ENCODE measurements at regions not wholly inside any gene's neighbourhood (a gene's known extent, or its start where the extent isn't known, plus 50 kb on each side); places are given as distances from the start of the nearest gene placed in this dataset.

- no peaks in the 10 kb centered on the region for H3K9me3 ChIP-seq
- H3K27ac ChIP-seq, result no peak overlapping the region
Observed at GRCh38 chr7:41459623-41460261, 243.1 kb downstream of the INHBA start.

GRCh38 chr7:41459183-41459582 is 243.7 kb downstream of the INHBA start:
- Histone ChIP-seq H3K36me3 (no peaks in the 10 kb centered on the region), H3K9me3 (no peaks in the 10 kb centered on the region), H3K4me3 (no peak overlapping the region), H3K4me1 (no peaks in the 10 kb centered on the region), H3K27me3 (no peaks in the 10 kb centered on the region), H3K27ac (no peak overlapping the region)
- TF ChIP-seq POLR2A (IDR thresholded peaks at IDR 0.05) (no peak), CTCF (IDR thresholded peaks at IDR 0.05) (no peak), POLR2AphosphoS5 (IDR thresholded peaks at IDR 0.05) (no peak), EP300 (IDR thresholded peaks at IDR 0.05) (no peak)
- no peak for DNase-seq (ENCODE audit: low spot score in 2 of 2)
- WGBS, result 84% methylated on average over 5 of the region's 5 CpGs

More at GRCh38 chr7:41459623-41460261, 243.1 kb downstream of the INHBA start:
- Histone ChIP-seq H3K36me3 (no peaks in the 10 kb centered on the region), H3K27me3 (no peaks in the 10 kb centered on the region), H3K4me1 (no peaks in the 10 kb centered on the region), H3K4me3 (no peak overlapping the region)
- WGBS, result 60% methylated on average over 8 of the region's 8 CpGs
- no peak for DNase-seq (ENCODE audit: low spot score in 2 of 2)
- TF ChIP-seq CTCF (IDR thresholded peaks at IDR 0.05), result no peak
- no peak for TF ChIP-seq EP300 (IDR thresholded peaks at IDR 0.05)
- TF ChIP-seq POLR2A (IDR thresholded peaks at IDR 0.05), result no peak
- TF ChIP-seq POLR2AphosphoS5 (IDR thresholded peaks at IDR 0.05), result no peak

- Histone ChIP-seq H3K9me3 (no peaks in the 10 kb centered on the region), H3K4me1 (no peaks in the 10 kb centered on the region), H3K27me3 (no peaks in the 10 kb centered on the region), H3K27ac (no peak overlapping the region), H3K4me3 (no peak overlapping the region), H3K36me3 (no peaks in the 10 kb centered on the region)
- TF ChIP-seq POLR2AphosphoS5 (IDR thresholded peaks at IDR 0.05) (no peak), CTCF (IDR thresholded peaks at IDR 0.05) (no peak)
- DNase-seq (ENCODE audit: low spot score in 2 of 2), result no peak
Observed at GRCh38 chr7:41457832-41458437, 245.0 kb downstream of the INHBA start.

- WGBS, result 91% methylated on average over 1 of the region's 1 CpG
- no peaks in the 10 kb centered on the region for H3K36me3 ChIP-seq
- H3K4me1 ChIP-seq, result no peaks in the 10 kb centered on the region
- no peaks in the 10 kb centered on the region for H3K9me3 ChIP-seq
- DNase-seq (ENCODE audit: low spot score in 2 of 2), result no peak
- H3K27me3 ChIP-seq, result no peaks in the 10 kb centered on the region
- H3K27ac ChIP-seq, result no peak overlapping the region
- H3K4me3 ChIP-seq, result no peak overlapping the region
- TF ChIP-seq EP300 (IDR thresholded peaks at IDR 0.05), result no peak
- no peak for TF ChIP-seq CTCF (IDR thresholded peaks at IDR 0.05)
- TF ChIP-seq POLR2AphosphoS5 (IDR thresholded peaks at IDR 0.05), result no peak
- no peak for TF ChIP-seq POLR2A (IDR thresholded peaks at IDR 0.05)
Observed at GRCh38 chr7:41451826-41452225, 251.1 kb downstream of the INHBA start.

- no peaks in the 10 kb centered on the region for H3K27me3 ChIP-seq
- no peaks in the 10 kb centered on the region for H3K36me3 ChIP-seq
- H3K9me3 ChIP-seq, result no peaks in the 10 kb centered on the region
- H3K4me1 ChIP-seq, result no peaks in the 10 kb centered on the region
- 55% methylated on average over 5 of the region's 5 CpGs for WGBS
- DNase-seq (ENCODE audit: low spot score in 2 of 2), result no peak
- H3K27ac ChIP-seq, result no peak overlapping the region
- TF ChIP-seq POLR2A (IDR thresholded peaks at IDR 0.05), result no peak
- TF ChIP-seq POLR2AphosphoS5 (IDR thresholded peaks at IDR 0.05), result no peak
- no peak for TF ChIP-seq CTCF (IDR thresholded peaks at IDR 0.05)
- no peak for TF ChIP-seq EP300 (IDR thresholded peaks at IDR 0.05)
- H3K4me3 ChIP-seq, result no peak overlapping the region
Observed at GRCh38 chr7:41449694-41450093, 253.2 kb downstream of the INHBA start.

Data from suprapubic skin (tissue), 4 donors.